HG02678 (cell line): ENCODE measurements at regions not wholly inside any gene's neighbourhood (a gene's known extent, or its start where the extent isn't known, plus 50 kb on each side); places are given as distances from the start of the nearest gene placed in this dataset.
"Not testable (repeated sequence)": the region's sequence is repeated elsewhere in the genome, so short reads cannot be mapped to it uniquely, and the experiment has no call there.

ENCODE experiments used
- ATAC-seq: cut with Tn5 transposase; IDR thresholded peaks from one replicate; pipeline ENCODE4 v1.9.1; 2021; ENCODE audit warnings: mild to moderate bottlenecking, moderate library complexity; ENCODE audit not compliant: unreplicated experiment

DNA sequence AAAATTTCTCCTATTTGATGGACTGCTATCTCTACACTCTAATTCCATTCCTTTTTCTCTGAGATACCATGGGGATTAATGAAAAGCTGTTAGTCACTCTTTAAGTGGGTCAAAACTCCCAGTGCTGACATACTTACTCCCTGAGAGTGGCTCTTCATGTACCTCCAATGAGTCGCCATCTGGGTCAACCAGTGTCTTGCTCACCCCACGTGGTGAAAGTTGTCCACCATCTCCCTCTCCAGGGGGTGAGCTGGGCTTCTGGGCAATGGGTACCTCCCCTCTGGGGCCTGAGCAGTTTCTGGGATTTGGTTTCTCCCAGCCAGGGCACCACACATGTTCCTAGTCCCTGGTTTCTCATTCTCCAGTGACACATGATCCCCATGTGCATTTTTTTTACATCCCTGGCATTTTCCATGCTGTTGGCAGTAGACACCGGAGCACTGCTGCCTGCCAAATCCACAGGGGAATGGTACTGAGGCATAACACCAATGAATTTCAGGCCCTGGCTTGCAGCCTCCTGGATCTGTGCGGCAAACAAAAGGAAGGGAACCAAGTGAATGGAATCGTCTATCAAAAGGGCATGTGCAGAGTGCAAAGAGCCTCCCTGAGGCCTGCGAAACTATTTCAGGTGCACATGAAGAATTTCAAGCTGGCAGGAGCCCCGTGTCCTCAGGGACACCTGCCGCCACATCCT lies 817.9 kb upstream of the AMELY start:
- ATAC-seq: peak; percentile 39

DNA sequence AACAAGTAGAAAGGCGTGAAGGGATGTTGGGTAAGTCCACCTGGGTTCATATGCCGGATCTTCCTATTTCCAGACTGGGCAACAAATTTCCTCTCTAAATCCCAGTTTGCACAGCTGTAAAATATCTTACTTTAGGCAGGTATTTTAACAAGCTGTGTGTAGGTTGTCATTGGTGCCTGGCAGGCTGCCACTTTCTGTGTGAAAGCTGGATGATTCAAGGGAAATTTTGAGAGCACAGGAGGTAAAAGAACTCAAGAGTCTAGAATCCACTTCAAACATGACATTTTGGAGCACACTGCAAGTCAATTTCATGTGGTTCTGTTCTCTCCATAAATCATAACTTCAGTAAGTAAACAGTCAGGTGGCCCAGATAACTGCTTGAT lies 817.4 kb upstream of the AMELY start:
- no peak for ATAC-seq

DNA sequence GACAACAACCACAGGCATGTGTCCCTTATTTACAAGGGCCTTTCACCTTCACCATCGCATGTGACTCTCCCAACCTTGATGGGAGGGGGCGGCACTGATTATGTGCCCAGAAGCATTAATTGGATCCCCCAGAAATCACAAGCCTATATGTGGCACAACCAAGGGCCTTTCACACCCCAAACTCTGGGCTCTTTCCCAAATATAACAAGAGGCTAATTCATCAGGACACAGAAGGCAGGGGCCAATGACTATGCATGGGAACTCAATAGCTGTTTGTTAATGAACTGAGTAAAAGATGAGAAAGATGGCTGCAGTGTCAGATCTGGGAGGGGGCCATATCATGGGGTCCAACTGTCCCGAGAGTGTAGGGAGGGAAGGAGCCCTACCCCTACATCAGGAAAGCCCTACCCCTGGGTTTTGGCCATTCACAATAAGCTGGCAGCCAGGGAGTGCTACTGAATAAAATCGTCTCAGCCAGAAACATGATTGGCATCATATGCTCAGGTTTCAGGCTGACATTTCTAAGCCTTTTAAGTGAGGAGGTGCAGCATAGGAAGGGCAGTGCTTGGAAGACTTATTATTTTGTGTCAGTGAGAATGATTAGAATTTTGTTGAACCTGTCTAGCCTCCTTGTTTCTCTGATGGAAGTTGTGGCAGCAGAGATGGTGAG lies 814.4 kb upstream of the AMELY start:
- no peak for ATAC-seq

DNA sequence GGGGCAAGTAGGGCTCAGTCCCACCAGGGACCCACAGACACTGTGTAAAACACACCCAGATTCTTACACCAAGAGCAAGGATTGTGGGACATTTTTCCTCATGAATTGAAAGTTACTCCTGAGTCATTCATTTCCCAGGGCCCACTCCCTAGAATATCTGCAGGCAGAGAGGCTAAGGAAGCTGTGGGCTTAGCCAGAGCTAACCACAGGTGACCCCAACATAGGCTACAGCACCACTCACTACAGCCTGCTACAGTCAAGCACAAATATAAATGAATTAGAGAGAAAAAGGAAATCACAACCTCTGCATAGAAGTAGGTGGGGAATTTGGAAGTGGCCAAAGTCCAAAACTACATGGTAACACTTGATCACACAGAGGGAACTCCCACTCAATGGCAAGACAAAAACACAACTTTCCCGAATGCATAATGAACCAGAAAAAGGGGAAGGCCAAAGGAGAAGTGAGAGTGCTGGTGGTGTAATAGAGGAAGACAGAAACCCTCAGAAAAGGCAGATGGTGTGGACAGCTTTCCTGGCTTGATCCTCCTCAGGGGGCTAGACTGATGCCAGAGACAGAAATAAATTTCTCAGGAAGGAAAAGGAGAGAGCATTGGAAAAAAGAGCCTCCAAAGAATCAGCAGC lies 812.6 kb upstream of the AMELY start:
- ATAC-seq: peak; percentile 88

DNA sequence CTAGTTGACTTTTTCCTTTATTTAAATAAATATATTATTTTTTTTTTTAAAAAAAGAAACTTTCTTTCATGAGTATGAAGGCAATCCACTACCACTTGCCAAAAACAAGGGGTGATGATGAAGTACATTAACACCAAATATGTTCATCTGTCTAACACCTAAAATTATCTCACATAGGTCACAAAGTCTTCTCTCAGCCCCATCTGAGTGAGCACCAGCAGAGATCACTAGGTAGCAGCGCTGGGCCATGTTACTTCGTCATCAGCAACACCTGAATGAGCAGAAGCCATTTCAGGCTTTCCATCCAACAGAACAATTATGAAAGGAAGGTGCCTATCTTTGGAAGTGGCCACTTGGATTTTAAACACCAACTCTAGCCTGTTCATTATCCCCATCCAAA lies 811.6 kb upstream of the AMELY start:
- no peak for ATAC-seq

DNA sequence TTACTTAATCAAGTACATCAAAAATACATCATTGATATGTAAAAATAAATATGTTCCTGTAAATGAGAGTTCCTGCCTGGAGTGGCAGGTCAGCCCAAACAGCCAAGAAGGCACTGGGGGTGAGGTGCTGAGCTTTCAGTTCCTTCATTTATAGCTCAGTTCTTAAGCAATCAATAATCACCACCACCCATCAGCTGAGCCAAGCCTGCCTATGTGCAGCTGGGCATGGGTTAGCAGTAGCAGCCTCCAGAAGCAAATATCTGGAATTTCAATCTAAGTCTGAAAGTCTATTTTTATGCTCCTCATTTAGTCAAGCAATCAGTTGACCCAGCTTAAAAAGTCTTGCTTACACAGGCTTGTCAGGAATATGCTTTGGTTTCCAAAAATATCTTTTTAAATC lies 811.0 kb upstream of the AMELY start:
- ATAC-seq: no peak

DNA sequence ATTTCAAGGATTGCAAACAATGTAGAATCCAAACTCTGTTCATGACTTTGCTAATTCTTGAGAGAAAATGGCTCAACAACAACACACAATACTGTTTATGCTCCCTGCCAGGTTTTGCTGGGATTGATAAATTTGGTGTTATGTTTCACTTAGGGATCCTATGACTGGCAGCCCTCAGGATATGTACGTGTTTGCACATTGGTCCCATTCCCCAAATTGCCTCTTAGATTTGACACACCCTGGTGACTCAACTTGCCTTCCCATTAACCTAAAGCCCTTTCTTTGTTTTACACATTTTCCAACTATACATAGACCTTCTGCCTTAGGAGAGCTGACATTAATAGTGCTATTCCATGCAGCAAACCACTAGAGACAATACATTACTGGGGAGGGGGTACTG lies 809.4 kb upstream of the AMELY start:
- no peak for ATAC-seq

DNA sequence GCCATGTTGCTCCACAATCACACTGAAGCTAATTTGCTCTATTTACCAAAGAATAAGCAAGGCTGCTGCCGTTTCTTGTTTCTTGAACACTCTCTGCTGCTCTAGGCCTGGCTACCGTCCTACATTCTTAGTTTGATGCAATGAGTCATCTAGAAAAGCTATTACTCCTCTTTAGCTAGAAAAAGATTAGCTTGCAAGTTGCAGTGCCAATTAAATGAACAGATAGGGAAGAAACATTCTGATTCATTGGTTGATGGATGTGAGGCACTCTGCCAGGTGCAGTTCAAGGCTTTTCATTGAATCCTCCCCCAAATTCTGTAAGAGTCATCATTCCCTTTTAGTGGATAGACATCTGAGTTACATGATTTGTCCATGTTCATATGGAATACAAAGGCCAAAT lies 807.7 kb upstream of the AMELY start:
- no peak for ATAC-seq

DNA sequence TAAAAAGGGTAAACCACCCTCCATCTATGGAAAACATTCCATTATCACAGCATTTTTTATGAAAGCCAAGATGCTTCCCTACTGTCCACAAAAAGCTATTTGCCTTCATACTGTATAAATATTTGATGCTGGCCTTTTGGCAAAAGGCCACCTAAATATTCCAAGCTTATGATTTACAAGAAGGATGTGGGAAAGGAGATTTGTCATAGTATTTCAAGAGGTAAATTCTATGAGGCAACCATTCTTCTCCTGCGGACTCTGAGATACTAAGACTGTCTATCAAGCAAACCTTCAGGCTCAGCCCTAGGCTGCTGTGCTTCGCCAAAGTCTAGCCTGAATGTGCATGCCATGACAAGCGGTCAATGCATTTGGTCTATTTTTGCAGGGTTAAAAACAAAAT lies 807.1 kb upstream of the AMELY start:
- ATAC-seq: no peak

DNA sequence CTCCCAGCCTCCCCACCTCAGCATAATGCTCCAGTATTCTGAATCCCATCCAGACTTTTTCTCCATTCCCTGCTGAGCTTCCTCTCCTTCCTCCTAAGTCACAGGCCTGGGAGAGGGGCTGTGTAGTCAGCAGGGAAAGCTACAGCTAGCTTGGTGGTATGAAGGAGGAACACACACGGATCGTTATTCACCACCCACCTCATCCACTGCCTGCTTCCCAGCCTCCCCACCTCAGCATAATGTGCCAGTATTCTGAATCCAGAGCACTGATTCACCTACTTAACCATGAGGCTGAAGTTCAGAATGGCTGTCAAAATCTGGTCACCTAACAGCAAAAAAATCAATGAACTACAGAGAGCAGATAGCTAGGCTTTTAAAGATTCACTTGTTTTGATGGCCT lies 806.6 kb upstream of the AMELY start:
- ATAC-seq: no peak

DNA sequence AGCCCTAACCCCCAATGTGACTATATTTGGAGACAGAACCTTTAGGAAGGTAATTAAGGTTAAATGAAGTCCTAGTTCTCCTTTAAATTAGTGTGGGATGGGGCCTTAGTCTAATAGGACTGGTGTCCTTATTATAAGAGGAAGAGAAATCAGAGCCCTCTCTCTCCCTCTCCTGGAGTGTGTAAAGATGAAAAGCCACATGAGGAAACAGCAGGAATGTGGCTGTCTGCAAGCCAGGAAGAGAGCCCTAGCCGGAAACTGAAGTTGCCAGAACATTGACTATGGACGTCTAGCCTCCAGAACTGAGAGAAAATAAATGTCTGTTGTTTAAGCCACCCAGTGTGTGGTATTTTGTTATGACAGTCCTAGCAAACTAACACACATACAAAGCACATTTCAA lies 802.9 kb upstream of the AMELY start:
- ATAC-seq: no peak

DNA sequence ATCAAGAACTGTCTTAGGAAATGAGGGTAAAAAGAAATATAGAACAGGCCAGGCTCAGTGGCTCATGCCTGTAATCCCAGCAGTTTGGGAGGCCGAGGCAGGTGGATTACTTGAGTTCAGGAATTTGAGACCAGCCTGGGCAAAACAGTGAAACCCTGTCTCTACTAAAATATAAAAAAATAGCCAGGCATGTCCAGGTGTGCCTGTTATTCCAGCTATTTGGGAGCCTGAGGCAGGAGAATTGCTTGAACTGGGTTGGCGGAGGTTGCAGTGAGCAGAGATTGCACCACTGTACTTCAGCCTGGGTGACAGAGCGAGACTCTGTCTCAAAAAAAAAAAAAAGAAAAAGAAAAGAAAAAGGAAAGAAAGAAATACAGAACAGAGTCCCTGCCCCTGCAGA lies 802.2 kb upstream of the AMELY start:
- not testable (repeated sequence) for ATAC-seq

DNA sequence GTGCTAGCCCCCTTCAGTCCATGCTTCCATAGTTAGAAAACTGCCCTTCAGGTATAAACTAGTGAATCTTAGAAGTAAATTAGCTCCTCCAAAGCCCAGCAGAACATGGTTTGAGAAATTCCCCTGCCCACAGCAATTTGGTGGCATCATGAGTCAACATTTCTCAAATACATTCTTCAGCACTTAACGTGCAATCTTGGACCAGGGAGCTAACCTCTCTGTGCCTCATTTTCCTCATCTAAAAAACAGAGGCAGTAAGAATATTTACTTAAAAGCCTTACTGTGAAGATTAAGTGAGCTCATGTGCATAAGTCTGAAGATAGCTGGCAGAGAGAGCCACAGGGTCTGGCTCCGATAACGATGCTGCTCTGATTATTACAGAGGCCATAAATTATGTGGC lies 800.7 kb upstream of the AMELY start:
- ATAC-seq: no peak

DNA sequence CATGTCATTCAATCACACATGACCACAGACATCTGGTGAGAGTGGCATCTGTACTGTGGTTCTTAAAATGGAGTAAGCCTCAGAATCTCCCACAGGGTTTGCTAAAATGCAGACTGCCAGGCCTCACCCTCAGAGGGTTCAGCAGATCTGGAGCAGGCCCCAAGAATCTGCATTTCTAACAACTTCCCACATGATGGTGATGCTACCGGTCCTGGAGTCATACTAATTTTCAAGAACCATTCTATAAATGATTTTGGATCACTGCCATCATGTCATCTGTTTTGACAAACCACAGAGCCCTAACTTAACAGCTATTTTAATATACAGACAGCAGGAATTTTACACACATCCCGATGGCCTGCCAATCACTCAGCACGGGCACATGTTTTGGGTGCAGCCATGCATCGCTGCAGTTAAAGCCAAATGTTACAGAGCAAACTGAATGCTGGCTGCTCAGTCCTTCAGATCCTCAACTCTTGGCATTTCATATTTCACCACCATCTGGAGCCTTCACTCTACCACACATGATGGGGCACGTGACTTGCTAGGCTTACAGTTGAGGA lies 792.1 kb upstream of the AMELY start:
- ATAC-seq: no peak

DNA sequence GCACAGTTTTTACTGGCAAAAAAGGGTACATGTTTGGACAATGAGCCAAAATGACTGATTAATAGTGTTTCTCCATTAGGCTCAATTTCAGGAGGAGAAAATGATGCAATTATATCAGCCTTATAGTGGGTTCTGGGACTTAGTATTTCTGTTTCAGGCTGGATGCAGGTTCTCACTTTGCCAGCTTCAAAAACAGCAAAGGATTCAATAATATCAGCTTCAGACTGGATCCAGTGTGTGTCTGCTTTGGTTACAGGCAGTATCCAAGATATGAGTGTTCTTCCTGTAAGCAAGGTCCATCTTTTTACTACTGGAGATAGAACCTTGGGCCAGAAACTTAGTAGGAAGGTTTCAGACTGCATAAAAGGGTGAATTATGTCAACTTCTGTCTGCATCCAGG lies 790.9 kb upstream of the AMELY start:
- ATAC-seq: no peak

DNA sequence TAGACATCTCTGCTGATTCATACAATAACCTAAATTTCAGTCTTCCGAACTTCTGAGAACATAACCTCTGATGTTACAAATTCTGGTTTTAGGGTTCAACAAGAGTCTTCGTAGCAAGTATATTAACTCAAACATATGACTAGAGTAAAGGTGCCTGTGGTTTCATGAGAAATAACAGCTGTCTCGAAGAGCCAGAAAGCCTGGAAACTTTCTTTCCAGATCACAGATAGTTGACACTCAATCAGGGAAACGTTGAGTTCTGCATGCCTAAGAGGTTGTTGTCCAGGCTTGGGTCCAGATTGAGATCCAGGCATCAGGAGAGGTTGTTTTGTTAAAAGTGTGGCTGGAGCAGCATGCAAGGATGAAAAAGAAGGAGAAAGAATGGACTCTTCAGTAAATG lies 790.1 kb upstream of the AMELY start:
- ATAC-seq: no peak

DNA sequence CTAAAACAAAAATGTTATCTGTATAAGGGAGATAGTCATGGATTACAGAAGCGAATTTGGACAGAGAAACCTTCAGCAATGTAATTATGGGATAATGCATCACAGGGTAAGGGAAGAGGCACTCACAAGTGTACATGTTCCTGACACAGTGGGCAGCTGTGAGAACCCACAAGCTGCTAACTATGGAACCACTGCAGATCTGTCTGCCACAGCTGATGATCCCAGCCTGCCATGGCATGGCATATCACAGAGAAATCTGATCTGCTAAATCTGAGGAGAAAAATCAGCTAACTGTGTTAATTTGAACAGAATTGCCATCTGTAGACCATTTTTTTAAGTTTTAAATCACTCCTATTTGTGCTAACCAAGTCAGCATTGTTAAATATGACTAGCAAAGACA lies 786.0 kb upstream of the AMELY start:
- no peak for ATAC-seq

DNA sequence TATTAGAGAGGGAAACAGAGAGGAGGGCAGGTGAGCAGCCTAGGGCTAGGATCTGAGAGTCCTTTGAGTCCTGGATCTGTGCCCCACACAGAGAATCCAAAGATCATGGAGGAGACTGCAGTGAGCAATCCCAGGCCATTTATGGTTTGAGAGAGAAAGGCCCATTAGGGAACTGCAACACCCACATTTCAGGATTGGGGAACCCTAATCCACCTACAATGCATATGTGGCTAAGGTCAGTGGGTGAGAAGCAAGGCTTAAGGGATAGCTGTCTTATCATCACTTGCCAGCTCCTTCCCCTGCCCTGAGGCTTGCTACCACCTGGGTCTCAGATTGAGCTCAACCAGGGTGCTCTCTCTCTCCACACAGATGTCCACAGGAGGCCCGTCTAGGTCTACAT lies 781.1 kb upstream of the AMELY start:
- ATAC-seq: no peak

DNA sequence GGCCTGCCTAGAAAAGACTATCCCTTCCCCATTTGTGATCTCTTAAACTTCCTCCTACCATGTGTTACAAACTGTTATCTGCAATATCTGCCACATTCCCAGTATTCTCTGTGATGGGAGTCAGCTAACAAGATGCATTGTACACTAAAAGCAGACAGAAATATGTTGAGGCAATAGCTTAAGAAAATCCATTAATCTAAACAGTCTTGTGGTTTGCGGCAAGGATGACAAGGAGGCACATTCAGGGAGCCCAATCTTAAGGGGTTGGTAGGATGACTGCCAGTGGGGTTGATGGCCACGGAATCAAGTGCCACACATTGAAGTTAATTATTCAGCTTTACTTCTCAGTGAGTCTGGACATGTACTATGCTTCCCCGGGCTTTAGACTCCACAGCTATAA lies 775.5 kb upstream of the AMELY start:
- ATAC-seq: no peak

DNA sequence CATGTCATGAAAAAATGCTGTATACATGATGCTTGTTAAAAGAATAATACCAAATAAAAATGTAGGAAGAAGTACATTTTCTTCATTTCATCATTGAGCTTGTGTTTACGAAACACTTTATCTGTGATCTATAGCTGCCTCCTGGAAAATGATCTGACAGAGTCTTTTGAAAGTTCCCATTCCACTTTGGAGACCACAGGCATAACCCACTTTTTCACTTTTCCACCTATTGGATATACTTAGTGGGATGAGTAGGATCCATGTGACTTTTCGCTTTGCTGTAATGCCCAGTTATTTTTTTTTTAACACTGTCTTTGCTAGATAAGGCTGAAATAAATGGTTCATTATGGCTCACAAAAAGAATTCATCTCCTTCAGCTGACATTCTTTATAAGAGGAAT lies 773.0 kb upstream of the AMELY start:
- ATAC-seq: no peak

DNA sequence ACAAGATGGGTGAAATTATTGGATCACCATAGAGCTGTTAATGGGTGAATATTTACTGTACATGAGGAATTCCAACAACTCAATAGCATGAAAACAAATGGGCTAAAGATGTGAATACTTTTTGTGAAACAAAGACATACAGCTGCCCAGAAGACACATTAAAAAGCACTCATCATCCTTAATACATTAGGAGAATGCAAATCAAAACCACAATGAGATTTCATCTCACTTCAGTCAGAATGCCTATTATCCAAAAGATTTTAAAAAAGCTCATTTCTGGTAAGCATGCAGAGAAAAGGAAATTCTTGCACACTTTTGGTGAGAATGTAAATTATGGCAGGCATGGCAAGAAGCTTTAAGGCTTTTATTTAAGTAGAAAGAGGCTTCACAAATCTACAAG lies 770.8 kb upstream of the AMELY start:
- no peak for ATAC-seq

DNA sequence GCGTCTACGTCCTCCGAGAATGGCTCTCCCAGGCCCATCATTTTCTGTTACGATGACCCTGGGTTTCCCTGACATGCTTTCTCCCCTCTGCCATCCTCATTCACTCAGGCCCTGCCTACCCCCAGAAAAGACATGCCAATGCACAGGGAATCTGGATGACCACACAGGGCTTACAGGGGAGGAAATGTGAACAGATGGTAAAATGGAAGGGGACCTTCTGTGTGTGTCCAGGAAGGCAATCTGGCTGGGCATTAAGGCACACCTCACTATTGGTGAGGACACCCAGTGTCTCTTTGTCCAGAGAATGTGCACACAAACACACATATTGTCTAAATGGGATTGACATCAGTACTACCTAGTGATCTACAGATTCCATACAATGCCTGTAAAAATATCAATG lies 769.9 kb upstream of the AMELY start:
- ATAC-seq: no peak
